ENCODE measurements at regions not wholly inside any gene's neighbourhood (a gene's known extent, or its start where the extent isn't known, plus 50 kb on each side); places are given as distances from the start of the nearest gene placed in this dataset.

DNA sequence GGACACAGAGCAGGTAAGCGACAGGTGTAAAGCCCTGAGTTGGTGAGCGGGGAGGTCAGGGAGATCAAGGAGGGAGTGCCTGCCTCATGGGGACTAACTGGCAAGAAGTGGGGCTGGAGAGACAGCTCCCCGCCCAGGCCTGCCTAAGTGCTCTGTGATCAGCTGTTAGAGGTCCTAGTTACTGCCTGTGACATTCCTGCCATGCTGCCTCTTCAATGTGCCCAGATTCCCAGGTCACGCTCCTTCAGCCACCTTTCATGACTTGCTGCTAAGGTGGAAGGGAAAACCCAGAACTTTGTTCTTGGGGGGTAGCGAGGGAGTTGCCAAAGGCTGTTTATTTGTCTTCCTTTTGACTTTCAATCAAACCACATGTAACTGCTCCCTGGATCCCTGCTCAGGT is 114.3 kb upstream of the ZNF438 start:
- no peak for DNase-seq (ENCODE audit: low read depth in 2 of 2)

DNA sequence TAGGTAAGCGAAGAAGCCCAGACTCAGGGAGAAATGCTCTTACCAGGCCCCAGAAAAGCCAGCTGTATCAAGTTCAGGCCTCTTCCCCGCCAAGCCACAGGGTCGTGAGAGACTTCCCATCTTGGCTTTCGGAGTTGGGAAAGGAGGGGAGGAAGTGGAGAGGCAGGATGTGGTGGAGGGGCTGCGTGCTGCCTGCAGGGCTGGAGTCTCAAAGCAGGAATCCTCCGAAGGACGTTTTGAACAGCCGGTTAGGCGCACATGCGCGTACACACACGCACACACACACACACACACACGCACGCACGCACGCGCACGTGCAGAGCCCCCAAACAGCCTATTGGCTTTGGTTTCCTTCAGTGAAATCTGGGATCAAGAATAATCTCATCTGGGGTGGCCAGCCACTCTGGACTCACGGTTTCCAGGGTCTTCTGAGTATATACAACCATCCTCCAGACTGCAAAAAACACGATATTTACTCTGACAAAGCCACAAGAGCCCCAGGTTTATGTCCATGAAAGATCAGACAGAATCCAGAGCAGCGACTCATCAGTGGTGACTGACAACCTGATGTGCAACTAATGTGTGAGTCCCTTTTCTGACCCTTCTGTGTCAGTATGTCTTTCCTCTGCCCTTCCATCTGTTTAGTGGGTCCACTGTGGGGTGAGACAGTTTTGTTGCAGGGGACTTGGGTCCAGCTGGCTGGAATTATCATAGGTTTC is 115.0 kb upstream of the ZNF438 start:
- no peak for DNase-seq (ENCODE audit: low read depth in 2 of 2)

DNA sequence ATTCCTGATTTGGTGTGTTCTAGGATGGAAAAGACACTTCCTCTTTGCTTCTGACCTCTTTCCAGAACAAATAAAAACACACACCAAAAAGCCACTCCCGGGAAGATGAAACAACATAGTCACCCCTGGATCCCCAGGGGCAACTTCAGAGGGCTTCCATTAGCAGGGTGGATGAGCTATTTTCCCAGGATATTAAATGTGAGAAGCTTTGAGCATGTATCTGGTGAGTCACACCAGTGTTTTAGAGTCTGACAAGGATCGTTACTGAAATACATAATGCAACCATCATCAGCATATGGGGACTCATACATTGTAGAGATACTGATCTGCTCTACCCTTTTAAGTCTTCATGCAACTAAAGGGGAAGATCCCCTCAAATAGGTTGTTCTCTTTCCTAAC is 115.5 kb upstream of the ZNF438 start:
- DNase-seq (ENCODE audit: low read depth in 2 of 2): no peak

- no peak for DNase-seq (ENCODE audit: low read depth in 2 of 2)
These were observed 117.3 kb upstream of the ZNF438 start for GRCh38 chr10:31148951-31149350.

- DNase-seq (ENCODE audit: low read depth in 2 of 2): no peak
These were observed 118.3 kb upstream of the ZNF438 start for GRCh38 chr10:31149835-31150512.

GRCh38 chr10:31151301-31151700 is 119.6 kb upstream of the ZNF438 start:
- no peak for DNase-seq (ENCODE audit: low read depth in 2 of 2)

GRCh38 chr10:31152421-31153135 is 120.9 kb upstream of the ZNF438 start:
- no peak for DNase-seq (ENCODE audit: low read depth in 2 of 2)

GRCh38 chr10:31153161-31153560 is 121.5 kb upstream of the ZNF438 start:
- DNase-seq (ENCODE audit: low read depth in 2 of 2): no peak

DNA sequence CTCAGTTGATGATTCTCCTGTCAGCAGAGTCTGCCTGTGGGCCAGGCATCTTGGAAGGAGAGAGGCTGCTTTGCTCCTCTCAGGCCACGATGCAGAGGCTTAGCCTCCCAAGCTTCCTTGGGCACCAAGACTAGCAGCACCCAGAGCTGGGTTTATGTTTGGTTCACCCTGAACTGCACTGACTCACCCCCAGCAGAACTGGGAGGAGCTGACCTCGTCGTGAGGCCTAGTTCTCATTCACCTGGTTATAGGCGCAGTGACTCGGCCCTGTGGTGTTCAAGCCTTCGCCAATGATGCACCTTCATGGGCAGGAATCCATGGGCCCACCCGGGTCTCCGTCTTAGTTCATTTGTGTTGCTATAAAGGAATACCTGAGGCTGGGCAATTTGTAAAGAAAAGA is 122.0 kb upstream of the ZNF438 start:
- no peak for DNase-seq (ENCODE audit: low read depth in 2 of 2)

DNA sequence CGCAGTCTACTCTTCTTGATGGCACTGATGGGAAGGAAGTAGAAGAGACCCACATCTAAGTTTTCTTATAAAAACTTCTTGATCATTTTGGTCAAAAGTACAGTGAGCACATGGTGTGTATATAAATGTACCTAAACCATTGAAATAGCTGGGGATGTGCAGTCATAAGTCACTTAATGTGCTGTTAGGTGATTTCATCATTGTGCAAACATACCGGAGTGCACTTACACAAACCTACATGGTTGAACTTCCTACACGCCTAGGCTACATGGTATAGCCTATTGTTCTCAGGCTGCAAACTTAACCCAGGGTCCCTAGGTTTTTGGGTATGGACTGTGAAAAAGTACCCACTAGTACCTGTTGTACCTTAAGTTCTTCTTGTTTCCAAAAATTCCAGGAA is 123.3 kb upstream of the ZNF438 start:
- DNase-seq (ENCODE audit: low read depth in 2 of 2): no peak

DNA sequence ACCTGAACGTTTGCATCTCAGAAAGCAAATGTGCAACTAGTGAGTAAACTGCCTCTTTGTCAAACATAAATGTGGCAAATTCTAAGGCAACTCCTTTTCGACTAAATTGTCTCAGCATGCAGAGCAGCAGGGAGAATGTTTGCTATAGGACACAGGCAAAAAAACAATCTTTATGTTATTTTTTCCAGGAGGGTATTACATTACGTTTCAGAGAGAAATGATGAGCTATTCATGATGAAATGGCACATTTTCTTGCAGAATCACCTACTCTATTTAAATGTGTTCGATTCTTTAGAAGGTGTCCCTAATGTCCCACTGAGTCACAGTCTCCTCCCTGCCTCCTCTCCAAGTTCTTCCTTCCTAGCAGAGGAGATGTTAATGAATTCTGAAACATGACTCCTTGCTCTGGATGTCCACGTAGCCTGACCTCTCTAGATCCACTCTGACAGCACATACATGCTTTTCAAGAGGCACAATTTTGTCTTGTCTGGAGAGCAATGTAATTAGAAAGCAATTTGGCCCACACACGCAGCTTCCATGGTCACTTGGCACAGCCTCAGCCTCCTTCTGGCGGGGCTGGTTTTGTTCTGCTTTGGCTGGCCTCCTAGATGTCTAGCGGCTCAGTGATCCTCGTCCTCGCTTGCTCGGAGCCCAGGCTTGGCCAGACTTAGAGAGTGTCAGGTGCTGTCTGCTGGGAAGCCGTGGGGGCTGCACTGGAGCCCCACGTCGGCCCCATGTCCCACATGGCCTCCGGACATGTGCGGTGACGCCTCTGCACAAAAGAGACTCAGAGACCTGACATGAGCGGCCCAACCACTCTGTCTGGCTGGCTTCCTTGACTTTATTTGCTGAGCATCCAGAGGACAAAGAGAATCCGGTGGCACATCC is 125.7 kb upstream of the ZNF438 start:
- no peak for DNase-seq (ENCODE audit: low read depth in 2 of 2)

GRCh38 chr10:31158011-31158658 is 126.5 kb upstream of the ZNF438 start:
- DNase-seq (ENCODE audit: low read depth in 2 of 2): no peak

- DNase-seq (ENCODE audit: low read depth in 2 of 2): no peak
These were observed 134.9 kb upstream of the ZNF438 start for GRCh38 chr10:31166606-31167005.

GRCh38 chr10:31170636-31171035 is 139.0 kb upstream of the ZNF438 start:
- DNase-seq (ENCODE audit: low read depth in 2 of 2): no peak

GRCh38 chr10:31171402-31172083 is 139.9 kb upstream of the ZNF438 start:
- DNase-seq (ENCODE audit: low read depth in 2 of 2): no peak

DNA sequence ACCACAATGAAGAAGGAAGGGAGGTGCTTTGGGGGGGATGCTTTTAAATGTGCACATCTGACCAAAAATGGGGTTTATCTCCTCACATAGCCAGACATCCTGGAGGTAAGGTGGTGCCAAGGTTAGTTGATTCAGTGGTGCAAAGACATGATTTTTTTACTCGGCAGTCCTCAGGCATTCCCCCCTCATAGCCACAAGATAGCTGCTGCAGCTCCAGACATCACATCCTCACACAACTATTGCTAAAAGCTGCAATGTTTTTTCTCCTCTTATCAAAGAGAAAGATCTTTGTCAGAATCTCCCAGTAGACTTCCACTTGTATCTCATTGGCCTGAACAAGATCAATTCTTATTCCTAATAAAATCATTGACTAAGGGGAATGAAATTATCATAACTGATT is 141.3 kb upstream of the ZNF438 start:
- DNase-seq (ENCODE audit: low read depth in 2 of 2): no peak

- DNase-seq (ENCODE audit: low read depth in 2 of 2): no peak
These were observed 142.1 kb upstream of the ZNF438 start for GRCh38 chr10:31173752-31174151.

GRCh38 chr10:31179091-31179680 is 139.8 kb upstream of the ZEB1 start:
- no peak for DNase-seq (ENCODE audit: low read depth in 2 of 2)

GRCh38 chr10:31186225-31187000 is 132.6 kb upstream of the ZEB1 start:
- DNase-seq (ENCODE audit: low read depth in 2 of 2): no peak

DNA sequence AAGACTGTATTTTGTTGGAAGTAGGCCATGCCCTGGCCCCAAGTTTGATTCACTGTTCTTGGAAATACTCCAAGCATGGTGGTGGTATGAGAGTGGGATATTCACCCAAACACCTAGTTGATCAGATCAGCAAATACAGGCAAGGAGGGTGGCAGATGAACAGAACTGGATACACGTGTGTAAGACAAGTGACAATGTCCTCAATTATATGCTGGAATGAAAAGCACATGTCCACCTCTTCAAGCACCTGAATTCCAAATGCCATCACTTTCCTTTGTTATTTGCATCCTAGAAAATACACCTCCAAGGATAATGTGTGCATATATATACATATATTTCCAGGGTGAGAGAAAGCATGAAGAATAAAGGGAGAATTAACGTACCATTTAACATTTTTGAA is 131.8 kb upstream of the ZEB1 start:
- DNase-seq (ENCODE audit: low read depth in 2 of 2): no peak
